NB4 (cell line): ENCODE measurements at regions not wholly inside any gene's neighbourhood (a gene's known extent, or its start where the extent isn't known, plus 50 kb on each side); places are given as distances from the start of the nearest gene placed in this dataset.

ENCODE experiments used
- POLR2A ChIP-seq: IDR thresholded peaks from 2 replicates; pipeline ENCODE4 v1.6.1; 2011; ENCODE audit warnings: mild to moderate bottlenecking; ENCODE audit not compliant: insufficient read length; ENCODE audit errors: extremely low read depth
- TF ChIP-seq, protein P1 (sequence below): IDR thresholded peaks from one replicate; pipeline ENCODE4 v1.5.1; 2012; ENCODE audit warnings: low read depth, low read length
- TF ChIP-seq, protein P2 (sequence below): IDR thresholded peaks from 2 replicates; pipeline ENCODE4 v1.6.1; 2011; ENCODE audit warnings: low read depth, low read length

DNA sequence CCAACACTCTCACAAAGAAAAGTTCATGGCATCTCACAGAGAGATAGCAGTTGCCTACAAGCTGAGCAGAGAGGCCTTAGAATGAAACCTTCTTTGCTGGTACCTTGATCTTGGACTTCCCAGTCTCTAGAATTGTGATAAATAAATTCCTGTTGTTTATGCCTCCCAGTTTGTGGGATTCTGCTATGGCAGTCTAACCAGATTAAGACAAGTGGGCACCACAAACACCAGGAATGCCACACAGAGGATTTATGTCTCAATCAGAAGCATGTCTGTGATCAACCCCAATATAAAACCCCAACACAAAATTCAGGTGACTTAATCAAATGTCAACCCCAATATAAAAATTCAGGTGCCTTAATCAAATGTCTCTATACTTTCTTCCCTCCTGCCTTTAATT, 581.3 kb downstream of the XPNPEP1 start:
- TF ChIP-seq, protein P1, sequence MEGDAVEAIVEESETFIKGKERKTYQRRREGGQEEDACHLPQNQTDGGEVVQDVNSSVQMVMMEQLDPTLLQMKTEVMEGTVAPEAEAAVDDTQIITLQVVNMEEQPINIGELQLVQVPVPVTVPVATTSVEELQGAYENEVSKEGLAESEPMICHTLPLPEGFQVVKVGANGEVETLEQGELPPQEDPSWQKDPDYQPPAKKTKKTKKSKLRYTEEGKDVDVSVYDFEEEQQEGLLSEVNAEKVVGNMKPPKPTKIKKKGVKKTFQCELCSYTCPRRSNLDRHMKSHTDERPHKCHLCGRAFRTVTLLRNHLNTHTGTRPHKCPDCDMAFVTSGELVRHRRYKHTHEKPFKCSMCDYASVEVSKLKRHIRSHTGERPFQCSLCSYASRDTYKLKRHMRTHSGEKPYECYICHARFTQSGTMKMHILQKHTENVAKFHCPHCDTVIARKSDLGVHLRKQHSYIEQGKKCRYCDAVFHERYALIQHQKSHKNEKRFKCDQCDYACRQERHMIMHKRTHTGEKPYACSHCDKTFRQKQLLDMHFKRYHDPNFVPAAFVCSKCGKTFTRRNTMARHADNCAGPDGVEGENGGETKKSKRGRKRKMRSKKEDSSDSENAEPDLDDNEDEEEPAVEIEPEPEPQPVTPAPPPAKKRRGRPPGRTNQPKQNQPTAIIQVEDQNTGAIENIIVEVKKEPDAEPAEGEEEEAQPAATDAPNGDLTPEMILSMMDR = no peak
- TF ChIP-seq POLR2A = no peak
- TF ChIP-seq, protein P2, sequence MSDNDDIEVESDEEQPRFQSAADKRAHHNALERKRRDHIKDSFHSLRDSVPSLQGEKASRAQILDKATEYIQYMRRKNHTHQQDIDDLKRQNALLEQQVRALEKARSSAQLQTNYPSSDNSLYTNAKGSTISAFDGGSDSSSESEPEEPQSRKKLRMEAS = no peak
